ENCODE measurements at regions not wholly inside any gene's neighbourhood (a gene's known extent, or its start where the extent isn't known, plus 50 kb on each side); places are given as distances from the start of the nearest gene placed in this dataset.

GRCh38 chr17:71378036-71378435 lies 742.8 kb upstream of the SOX9 start:
- Mint-ChIP-seq H3K9me3 (peaks cover 2 to 11% (median 2%) of the 10 kb centered on the region in 3 donors), H3K27ac (no peak overlapping the region), H3K27me3 (no peaks in the 10 kb centered on the region), H3K4me3 (no peak overlapping the region), H3K4me1 (no peaks in the 10 kb centered on the region), H3K36me3 (no peaks in the 10 kb centered on the region)

- no peak overlapping the region for H3K27ac Mint-ChIP-seq
- H3K27me3 Mint-ChIP-seq = no peaks in the 10 kb centered on the region
- H3K36me3 Mint-ChIP-seq = no peaks in the 10 kb centered on the region
- H3K4me3 Mint-ChIP-seq = no peak overlapping the region
- peaks cover 2 to 11% (median 2%) of the 10 kb centered on the region in 3 donors for H3K9me3 Mint-ChIP-seq
- H3K4me1 Mint-ChIP-seq = no peaks in the 10 kb centered on the region
Measured at GRCh38 chr17:71378741-71379140, 742.1 kb upstream of the SOX9 start.

- Mint-ChIP-seq H3K27me3 (no peaks in the 10 kb centered on the region), H3K4me1 (no peaks in the 10 kb centered on the region), H3K9me3 (peaks cover 2 to 11% (median 2%) of the 10 kb centered on the region in 3 donors), H3K4me3 (no peak overlapping the region), H3K27ac (no peak overlapping the region), H3K36me3 (no peaks in the 10 kb centered on the region)
Measured at GRCh38 chr17:71379512-71379911, 741.3 kb upstream of the SOX9 start.

- no peaks in the 10 kb centered on the region for H3K36me3 Mint-ChIP-seq
- H3K27ac Mint-ChIP-seq = no peak overlapping the region
- no peaks in the 10 kb centered on the region for H3K27me3 Mint-ChIP-seq
- no peak overlapping the region for H3K4me3 Mint-ChIP-seq
- H3K4me1 Mint-ChIP-seq = no peaks in the 10 kb centered on the region
- peaks cover 2 to 11% (median 2%) of the 10 kb centered on the region in 3 donors for H3K9me3 Mint-ChIP-seq
Measured at GRCh38 chr17:71380535-71380934, 740.3 kb upstream of the SOX9 start.

- peaks cover 2 to 11% (median 2%) of the 10 kb centered on the region in 3 donors for H3K9me3 Mint-ChIP-seq
- H3K36me3 Mint-ChIP-seq = no peaks in the 10 kb centered on the region
- no peaks in the 10 kb centered on the region for H3K27me3 Mint-ChIP-seq
- H3K4me3 Mint-ChIP-seq = no peak overlapping the region
- H3K27ac Mint-ChIP-seq = no peak overlapping the region
- no peaks in the 10 kb centered on the region for H3K4me1 Mint-ChIP-seq
Measured at GRCh38 chr17:71380936-71381335, 739.9 kb upstream of the SOX9 start.

GRCh38 chr17:71383091-71383490 lies 737.7 kb upstream of the SOX9 start:
- no peaks in the 10 kb centered on the region for H3K27me3 Mint-ChIP-seq
- no peak overlapping the region for H3K27ac Mint-ChIP-seq
- H3K4me3 Mint-ChIP-seq = no peak overlapping the region

GRCh38 chr17:71387456-71387855 lies 733.4 kb upstream of the SOX9 start:
- no peak overlapping the region for H3K27ac Mint-ChIP-seq
- H3K9me3 Mint-ChIP-seq = peaks cover 6 to 13% (median 9%) of the 10 kb centered on the region in 3 donors
- peak overlapping the region in 1 of 4 donors; percentile 41 for H3K4me3 Mint-ChIP-seq
- H3K4me1 Mint-ChIP-seq = no peaks in the 10 kb centered on the region
- H3K27me3 Mint-ChIP-seq = no peaks in the 10 kb centered on the region
- H3K36me3 Mint-ChIP-seq = no peaks in the 10 kb centered on the region

More at GRCh38 chr17:71383091-71383490, 737.7 kb upstream of the SOX9 start:
- H3K36me3 Mint-ChIP-seq = no peaks in the 10 kb centered on the region
- H3K9me3 Mint-ChIP-seq = peaks cover 0 to 5% (median 4%) of the 10 kb centered on the region in 3 donors
- H3K4me1 Mint-ChIP-seq = no peaks in the 10 kb centered on the region

- Mint-ChIP-seq H3K9me3 (peaks cover 8 to 12% (median 9%) of the 10 kb centered on the region in 3 donors), H3K4me3 (no peak overlapping the region), H3K27ac (no peak overlapping the region), H3K36me3 (no peaks in the 10 kb centered on the region), H3K4me1 (no peaks in the 10 kb centered on the region), H3K27me3 (no peaks in the 10 kb centered on the region)
Measured at GRCh38 chr17:71392715-71393567, 727.9 kb upstream of the SOX9 start.

- Mint-ChIP-seq H3K4me3 (no peak overlapping the region), H3K9me3 (peaks cover 2 to 6% (median 3%) of the 10 kb centered on the region in 3 donors), H3K27ac (no peak overlapping the region), H3K36me3 (no peaks in the 10 kb centered on the region), H3K4me1 (no peaks in the 10 kb centered on the region), H3K27me3 (no peaks in the 10 kb centered on the region)
Measured at GRCh38 chr17:71395901-71396300, 724.9 kb upstream of the SOX9 start.

- H3K36me3 Mint-ChIP-seq = no peaks in the 10 kb centered on the region
- H3K27ac Mint-ChIP-seq = no peak overlapping the region
- H3K27me3 Mint-ChIP-seq = no peaks in the 10 kb centered on the region
- H3K4me3 Mint-ChIP-seq = no peak overlapping the region
- no peaks in the 10 kb centered on the region for H3K4me1 Mint-ChIP-seq
- peaks cover 0 to 6% (median 3%) of the 10 kb centered on the region in 3 donors for H3K9me3 Mint-ChIP-seq
Measured at GRCh38 chr17:71396711-71397110, 724.1 kb upstream of the SOX9 start.

- no peaks in the 10 kb centered on the region for H3K27me3 Mint-ChIP-seq
- H3K4me1 Mint-ChIP-seq = no peaks in the 10 kb centered on the region
- no peak overlapping the region for H3K4me3 Mint-ChIP-seq
- H3K9me3 Mint-ChIP-seq = peaks cover 0 to 3% (median 3%) of the 10 kb centered on the region in 3 donors
- no peaks in the 10 kb centered on the region for H3K36me3 Mint-ChIP-seq
- H3K27ac Mint-ChIP-seq = no peak overlapping the region
Measured at GRCh38 chr17:71398025-71398424, 722.8 kb upstream of the SOX9 start.

- H3K36me3 Mint-ChIP-seq = no peaks in the 10 kb centered on the region
- no peaks in the 10 kb centered on the region for H3K4me1 Mint-ChIP-seq
- H3K4me3 Mint-ChIP-seq = no peak overlapping the region
- H3K27me3 Mint-ChIP-seq = no peaks in the 10 kb centered on the region
- no peak overlapping the region for H3K27ac Mint-ChIP-seq
- peaks cover 0 to 3% (median 3%) of the 10 kb centered on the region in 3 donors for H3K9me3 Mint-ChIP-seq
Measured at GRCh38 chr17:71398800-71399219, 722.0 kb upstream of the SOX9 start.

- H3K4me1 Mint-ChIP-seq = no peaks in the 10 kb centered on the region
- H3K27me3 Mint-ChIP-seq = no peaks in the 10 kb centered on the region
- no peaks in the 10 kb centered on the region for H3K36me3 Mint-ChIP-seq
- no peak overlapping the region for H3K4me3 Mint-ChIP-seq
- no peak overlapping the region for H3K27ac Mint-ChIP-seq
- peaks cover 0 to 3% (median 3%) of the 10 kb centered on the region in 3 donors for H3K9me3 Mint-ChIP-seq
Measured at GRCh38 chr17:71399221-71399620, 721.6 kb upstream of the SOX9 start.

GRCh38 chr17:71399649-71400048 lies 721.2 kb upstream of the SOX9 start:
- peaks cover 0 to 3% (median 3%) of the 10 kb centered on the region in 3 donors for H3K9me3 Mint-ChIP-seq
- no peak overlapping the region for H3K27ac Mint-ChIP-seq
- no peak overlapping the region for H3K4me3 Mint-ChIP-seq
- no peaks in the 10 kb centered on the region for H3K36me3 Mint-ChIP-seq
- H3K27me3 Mint-ChIP-seq = no peaks in the 10 kb centered on the region
- H3K4me1 Mint-ChIP-seq = no peaks in the 10 kb centered on the region

- Mint-ChIP-seq H3K4me1 (no peaks in the 10 kb centered on the region), H3K9me3 (peaks cover 0 to 3% (median 2%) of the 10 kb centered on the region in 3 donors), H3K27ac (no peak overlapping the region), H3K36me3 (peaks cover 2% of the 10 kb centered on the region), H3K4me3 (no peak overlapping the region), H3K27me3 (no peaks in the 10 kb centered on the region)
Measured at GRCh38 chr17:71402007-71402406, 718.8 kb upstream of the SOX9 start.

- no peaks in the 10 kb centered on the region for H3K27me3 Mint-ChIP-seq
- no peaks in the 10 kb centered on the region for H3K4me1 Mint-ChIP-seq
- peaks cover 2% of the 10 kb centered on the region for H3K36me3 Mint-ChIP-seq
- peaks cover 0 to 3% (median 2%) of the 10 kb centered on the region in 3 donors for H3K9me3 Mint-ChIP-seq
- no peak overlapping the region for H3K4me3 Mint-ChIP-seq
- H3K27ac Mint-ChIP-seq = no peak overlapping the region
Measured at GRCh38 chr17:71402661-71403141, 718.1 kb upstream of the SOX9 start.

Data from IgD-negative memory B cell (primary cell).